GM19025 (cell line): ENCODE measurements at regions not wholly inside any gene's neighbourhood (a gene's known extent, or its start where the extent isn't known, plus 50 kb on each side); places are given as distances from the start of the nearest gene placed in this dataset.

ENCODE experiments used
- ATAC-seq: cut with Tn5 transposase; IDR thresholded peaks from one replicate; pipeline ENCODE4 v1.9.1; 2021; ENCODE audit warnings: mild to moderate bottlenecking, low read depth, moderate library complexity; ENCODE audit not compliant: unreplicated experiment

- ATAC-seq: no peak
These were observed 95.4 kb downstream of the DIPK2A start for GRCh38 chr3:144067059-144067458.

DNA sequence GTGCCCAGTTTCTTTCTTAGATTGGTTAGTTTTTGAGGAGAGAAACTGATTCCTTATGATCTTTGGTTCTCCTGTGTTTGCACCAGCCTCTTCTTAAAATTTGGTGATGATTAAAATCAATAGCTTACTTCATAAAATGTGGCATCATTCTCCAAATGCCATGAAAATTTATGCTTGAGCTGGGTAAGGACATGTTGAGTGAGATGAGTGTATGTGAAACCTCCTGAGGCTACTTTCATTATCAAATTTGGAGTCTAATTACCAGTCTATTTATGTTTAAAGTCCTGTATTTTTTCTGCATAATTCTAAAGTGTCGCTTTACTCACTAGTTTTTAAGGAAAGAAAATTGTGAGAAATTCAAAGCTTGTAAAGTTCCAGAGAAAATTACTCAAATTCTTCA is 102.1 kb downstream of the DIPK2A start:
- ATAC-seq: no peak

GRCh38 chr3:144079634-144080033 is 108.0 kb downstream of the DIPK2A start:
- ATAC-seq: no peak

GRCh38 chr3:144084929-144085328 is 113.3 kb downstream of the DIPK2A start:
- ATAC-seq: no peak

DNA sequence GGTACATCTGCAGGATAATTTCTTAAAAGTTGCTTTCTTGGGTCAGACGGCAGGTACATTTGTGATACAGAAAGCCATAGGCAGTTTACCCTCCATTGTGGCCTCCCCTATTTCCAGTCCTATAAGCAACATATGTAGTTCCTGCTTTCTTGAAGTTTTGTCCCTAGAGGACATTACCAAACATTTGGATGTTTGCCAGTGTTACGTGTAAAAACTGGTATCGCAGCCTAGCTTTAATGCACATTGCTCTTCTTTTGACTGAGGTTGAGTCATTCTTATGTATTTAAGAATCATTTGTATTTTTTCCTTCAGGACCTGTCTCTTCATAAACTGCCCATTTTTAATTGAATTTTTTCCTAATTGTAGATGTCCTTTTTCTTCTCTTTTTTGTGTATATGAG is 114.3 kb downstream of the DIPK2A start:
- ATAC-seq: no peak

- ATAC-seq: no peak
These were observed 124.4 kb downstream of the DIPK2A start for GRCh38 chr3:144096016-144096415.

DNA sequence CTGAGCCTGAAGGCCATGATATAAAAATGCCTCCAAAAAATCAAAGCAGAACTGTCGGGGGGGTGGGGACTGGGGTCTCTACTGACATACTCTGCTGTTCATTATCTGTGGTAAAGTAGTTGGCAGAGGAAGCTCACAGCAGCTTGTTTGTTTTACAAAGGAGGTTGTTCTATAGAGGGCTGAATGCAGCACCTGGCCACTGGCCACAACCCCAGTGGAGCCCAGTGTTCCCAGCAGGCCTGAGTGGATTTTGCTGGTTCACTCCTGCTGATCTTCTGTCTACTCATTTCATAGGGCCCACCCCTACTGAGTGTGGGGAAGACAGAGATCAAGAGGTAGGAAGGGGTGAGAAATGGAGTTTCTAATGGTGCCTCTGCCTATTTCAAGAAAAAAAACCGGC is 125.5 kb downstream of the DIPK2A start:
- ATAC-seq: no peak

DNA sequence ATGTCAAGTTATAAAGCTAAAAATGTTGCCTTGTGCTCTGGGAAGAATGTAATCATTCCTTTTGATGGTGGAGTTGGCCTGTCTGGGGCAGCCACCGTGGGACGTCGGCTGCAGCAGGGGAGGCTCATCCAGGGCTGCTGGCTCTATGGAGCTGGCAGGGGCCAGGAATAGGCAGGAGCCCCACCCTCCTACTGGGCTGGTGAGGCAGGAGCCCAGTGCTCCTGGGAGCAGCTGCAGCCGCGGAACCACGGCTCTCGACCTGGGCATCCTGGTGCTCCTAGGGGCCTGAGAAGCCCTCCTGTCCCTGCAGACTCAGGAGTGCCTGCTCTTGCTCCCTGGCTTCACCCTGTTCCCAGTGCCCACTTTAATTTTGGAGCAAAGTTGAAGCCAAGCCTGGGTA is 127.1 kb downstream of the DIPK2A start:
- ATAC-seq: no peak

GRCh38 chr3:144102421-144102820 is 130.8 kb downstream of the DIPK2A start:
- ATAC-seq: no peak

GRCh38 chr3:144104186-144104585 is 132.6 kb downstream of the DIPK2A start:
- no peak for ATAC-seq

- no peak for ATAC-seq
These were observed 133.1 kb downstream of the DIPK2A start for GRCh38 chr3:144104679-144105078.

DNA sequence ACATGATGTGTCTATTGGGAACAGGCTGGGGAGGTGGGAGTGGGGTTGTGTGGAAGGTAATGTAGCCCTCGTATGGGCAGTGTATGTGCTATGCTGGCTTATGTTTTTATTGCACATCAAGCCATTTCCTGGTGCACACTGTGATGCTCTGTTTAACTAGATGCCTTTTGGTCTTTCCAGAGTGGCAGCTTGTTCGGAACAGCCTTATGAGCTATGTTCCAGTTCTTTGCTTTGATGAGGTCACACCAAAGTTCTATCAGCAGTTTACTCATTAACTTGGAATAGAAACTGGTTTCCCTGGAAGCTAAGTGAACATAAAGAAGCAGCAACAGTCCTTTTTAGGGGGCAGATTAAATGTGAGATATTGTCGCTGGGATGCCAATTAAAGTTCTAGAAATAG is 133.9 kb downstream of the DIPK2A start:
- no peak for ATAC-seq

GRCh38 chr3:144106970-144107369 is 135.3 kb downstream of the DIPK2A start:
- ATAC-seq: no peak

DNA sequence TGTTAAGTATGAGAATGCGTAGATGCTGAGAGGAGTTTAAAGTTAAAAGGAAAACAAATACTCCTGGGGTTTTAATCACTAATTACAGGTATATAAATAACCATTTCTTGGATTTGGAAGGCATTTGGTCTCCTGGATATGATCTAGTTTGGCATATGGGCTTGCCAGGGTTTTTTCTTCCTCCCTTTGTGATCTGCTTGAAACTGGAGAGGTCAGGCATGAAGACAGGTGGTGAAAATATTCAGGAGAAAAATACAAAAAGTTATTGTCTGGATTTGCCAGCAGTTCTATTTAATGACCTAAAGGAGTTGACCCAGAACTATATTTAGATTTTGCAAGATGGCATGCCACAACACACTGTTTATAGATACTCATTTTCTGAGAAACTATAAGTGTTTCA is 136.3 kb downstream of the DIPK2A start:
- no peak for ATAC-seq

DNA sequence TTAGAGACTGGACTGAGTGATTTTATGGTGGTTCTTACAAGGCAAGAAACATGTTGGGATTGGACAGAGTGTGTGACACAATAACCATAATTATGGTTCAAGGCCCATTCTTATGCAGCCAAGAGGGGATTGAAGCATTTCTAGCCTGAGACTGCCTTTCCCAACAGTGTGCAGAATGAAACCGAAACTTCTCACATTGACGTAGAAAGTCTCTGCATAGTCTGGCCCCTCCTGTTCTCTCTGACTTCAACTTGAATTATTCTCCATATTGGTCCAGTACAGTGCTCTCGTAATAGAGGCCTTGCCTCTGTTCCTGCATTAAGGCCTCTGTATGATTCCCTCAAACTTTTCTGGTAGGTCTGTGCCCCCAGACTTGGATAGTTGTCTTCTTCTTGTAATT is 138.3 kb downstream of the DIPK2A start:
- peak; percentile 88 for ATAC-seq

DNA sequence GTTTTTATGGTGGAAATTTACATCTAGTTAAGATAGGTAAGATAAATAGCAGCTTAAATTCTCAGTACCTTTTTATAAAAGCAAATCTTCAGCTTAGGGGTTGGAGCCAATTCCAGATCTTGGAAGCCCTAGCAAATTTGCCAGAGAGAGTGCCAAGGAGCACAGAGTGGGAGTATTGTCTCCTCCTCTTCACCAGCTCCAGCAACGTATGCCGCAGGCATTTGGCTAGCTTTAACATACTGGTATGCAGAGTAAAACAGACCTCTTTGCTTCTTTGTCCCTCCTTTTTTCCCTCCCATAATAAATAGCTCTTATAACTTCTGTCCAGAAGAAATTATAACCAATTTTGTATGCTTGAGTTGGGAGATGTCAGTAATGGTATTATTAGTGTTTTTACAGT is 140.4 kb downstream of the DIPK2A start:
- ATAC-seq: no peak

GRCh38 chr3:144112437-144112836 is 140.8 kb downstream of the DIPK2A start:
- no peak for ATAC-seq

DNA sequence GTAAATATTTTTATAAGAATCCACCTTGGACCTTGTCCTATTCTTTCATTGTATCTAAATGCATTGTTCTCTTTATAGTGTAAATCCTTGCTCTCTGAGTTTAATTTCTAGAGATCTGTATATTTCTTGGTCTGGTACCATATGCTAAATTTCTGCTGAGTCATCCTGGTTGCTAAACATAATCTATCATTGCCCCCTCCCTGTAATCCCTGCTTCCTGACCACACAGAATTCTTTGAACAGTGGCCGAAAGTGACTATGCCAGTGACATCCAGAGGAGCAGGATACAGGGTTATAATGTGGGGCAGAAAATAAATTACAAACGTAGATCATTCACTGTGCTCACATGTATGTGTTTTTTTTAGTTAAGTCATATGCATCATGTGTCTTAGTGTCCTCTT is 143.1 kb downstream of the DIPK2A start:
- ATAC-seq: no peak

GRCh38 chr3:144119633-144120032 is 148.0 kb downstream of the DIPK2A start:
- ATAC-seq: no peak

DNA sequence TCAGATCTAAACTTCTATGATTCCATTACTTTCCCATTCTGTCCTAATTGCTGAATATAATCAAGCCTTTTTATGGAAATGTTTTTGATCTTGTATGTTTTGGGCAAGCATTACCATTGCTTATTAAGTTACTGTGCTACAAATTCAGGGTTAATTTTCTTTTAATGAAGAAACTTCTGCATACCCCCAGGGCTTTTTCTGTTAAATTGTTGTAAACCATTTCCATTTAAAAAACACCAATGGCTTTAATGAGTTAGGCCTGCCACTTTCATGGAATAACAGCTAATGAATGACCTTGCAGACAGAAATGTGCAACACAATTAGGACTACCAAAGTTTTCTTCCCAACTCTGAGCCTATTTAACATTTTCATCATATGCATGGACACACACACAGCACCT is 150.0 kb downstream of the DIPK2A start:
- ATAC-seq: no peak

DNA sequence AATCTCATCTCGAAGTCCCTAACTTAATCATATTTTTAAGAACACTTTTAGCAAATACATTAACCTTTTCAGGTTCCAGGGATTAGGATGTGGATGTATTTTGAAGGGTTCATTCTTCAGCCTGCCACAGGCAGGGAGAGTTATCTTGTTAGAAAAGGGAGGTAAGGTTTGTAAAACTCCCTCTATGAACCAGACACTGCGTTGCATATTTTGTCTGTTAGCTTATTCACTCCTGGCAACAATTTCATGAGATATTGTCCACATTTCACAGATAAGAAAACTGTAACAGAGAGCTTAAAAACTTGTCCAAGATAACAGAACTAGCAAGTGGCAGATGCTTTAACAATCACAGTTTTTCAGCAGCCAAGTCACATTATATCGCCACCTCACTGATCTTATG is 155.4 kb downstream of the DIPK2A start:
- ATAC-seq: no peak

- ATAC-seq: no peak
These were observed 156.1 kb downstream of the DIPK2A start for GRCh38 chr3:144127700-144128099.

DNA sequence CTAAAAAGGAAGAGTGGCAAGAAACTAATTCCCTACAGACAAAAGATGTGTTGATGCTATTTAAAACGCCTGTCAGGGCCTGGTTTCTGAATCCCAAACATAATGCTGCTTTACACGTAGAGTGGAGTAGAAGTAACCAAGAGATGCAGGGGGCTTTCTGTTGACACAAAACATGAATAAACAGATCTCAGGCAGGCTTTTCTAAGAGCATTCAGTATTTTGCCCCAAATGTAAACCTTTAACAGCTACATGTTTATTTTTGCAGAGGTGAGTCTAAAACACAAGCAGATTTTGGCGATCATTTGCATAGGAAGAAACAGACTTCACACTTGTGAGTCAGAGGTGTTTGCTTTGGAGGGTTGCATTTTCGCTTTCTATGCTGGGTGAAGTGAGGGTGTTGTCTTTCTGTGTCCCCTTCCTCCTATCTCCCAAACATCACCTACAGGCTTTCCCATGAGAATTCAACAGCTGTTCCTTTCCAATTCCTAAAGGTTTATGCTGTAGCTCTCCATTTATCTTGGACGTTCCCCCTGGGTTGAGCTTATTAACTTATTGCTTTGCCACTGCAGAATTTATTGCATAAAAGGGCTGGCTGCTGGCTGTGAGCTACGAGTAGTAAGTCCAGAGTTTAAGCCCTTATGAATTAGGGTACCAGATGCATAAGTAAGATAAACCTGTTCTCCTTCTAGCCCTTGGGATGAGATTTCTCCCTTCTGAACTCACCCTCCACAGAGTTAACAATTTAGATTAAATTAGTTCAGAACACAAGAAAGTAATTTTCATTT is 156.7 kb downstream of the DIPK2A start:
- peak; percentile 94 for ATAC-seq
